Heart right ventricle (tissue), 16 donors: ENCODE measurements at regions not wholly inside any gene's neighbourhood (a gene's known extent, or its start where the extent isn't known, plus 50 kb on each side); places are given as distances from the start of the nearest gene placed in this dataset.

Source experiments
- ATAC-seq, 8 donors: fragments of 200-7000 bp; cut with Tn5 transposase; one replicate each; pipeline ENCODE4 v1.9.1; 2020; ENCODE audit warnings: mild to moderate bottlenecking in 8 of 8, moderate library complexity in 8 of 8, moderate number of reproducible peaks in 1 of 8
- DNase-seq, 2 donors: peaks; one replicate each; pipeline ENCODE4 v3.0.0-alpha.2; 2020
- H3K27ac ChIP-seq, 10 donors: fragments of 200-600 bp; sonication (generic) in 2 of 10; one replicate each; pipeline versions ENCODE4 v1.5.0 to v1.8.0; 2020 to 2022; ENCODE audit warnings: mild to moderate bottlenecking in 3 of 10
- H3K27me3 ChIP-seq, 7 donors: fragments of 200-600 bp; one replicate each; pipeline ENCODE4 v1.8.0; 2021 to 2022; ENCODE audit warnings: mild to moderate bottlenecking in 2 of 7
- H3K36me3 ChIP-seq, 9 donors: fragments of 200-600 bp; sonication (generic) in 1 of 9; one replicate each; pipeline versions ENCODE4 v1.5.0 to v1.8.0; 2020 to 2022; ENCODE audit warnings: mild to moderate bottlenecking in 2 of 9
- H3K4me1 ChIP-seq, 9 donors: fragments of 200-600 bp; sonication (generic) in 1 of 9; one replicate each; pipeline versions ENCODE4 v1.5.0 to v1.8.0; 2020 to 2022; ENCODE audit warnings: mild to moderate bottlenecking in 4 of 9
- H3K4me3 ChIP-seq, 10 donors: fragments of 200-600 bp; sonication (generic) in 2 of 10; one replicate each; pipeline versions ENCODE4 v1.5.0 to v1.8.0; 2020 to 2022; ENCODE audit warnings: mild to moderate bottlenecking in 7 of 10, moderate library complexity in 2 of 10
- H3K9me3 ChIP-seq, 11 donors: fragments of 200-600 bp in 10 of 11; sonication (generic) in 2 of 11; one replicate each; pipeline versions ENCODE4 v1.5.0 to v1.8.0; 2013 to 2022; ENCODE audit warnings: mild to moderate bottlenecking in 2 of 11, control low read depth in 1 of 11, moderate library complexity in 1 of 11
- WGBS, 2 donors: extraction: QIAGEN DNeasy Blood & Tissue Kit; methylation state at CpG; one replicate each; pipeline ENCODE4 v1.1.7; 2013; ENCODE audit warnings: inconsistent platforms in 1 of 2; 5-methylcytosine and 5-hydroxymethylcytosine counted together
- intact Hi-C, 10 donors: fragments of 100-400 bp; cut with DNase I; formaldehyde crosslinking; loops; one replicate each; pipeline versions ENCODE4 v1.11.1 to v1.14.2; 2022
- TF ChIP-seq, protein P1 (sequence below), 9 donors: fragments of 200-600 bp; sonication (generic) in 2 of 9; IDR thresholded peaks; one replicate each; pipeline versions ENCODE4 v1.5.0 to v1.8.0; 2021 to 2022; ENCODE audit warnings: antibody characterized with exemption in 9 of 9, mild to moderate bottlenecking in 5 of 9, moderate library complexity in 1 of 9
- donor health status: Arrhythmogenic right ventricular cardiomyopathy.
- donor health status: ischemic (EF 13 %, LVEDD 7.1; RV severe dilation, severe dysfunction).
- donor health status: healthy with polysubstance abuse.
- donor health status: DM: no; HTN: yes; CAD: no.
- donor health status: DM: no; HTN: no; CAD: no.
- donor health status: ischemic (EF 25% LVEDD 6.9; RV normal size, moderate dysfunction).
- donor health status: ischemic (EF 25% LVEDD 5.7; RV mildly dilated, moderate dysfunction).
- donor health status: healthy.
- donor health status: DM: yes; HTN: yes; CAD: no.
- donor health status: Ischemic cardiomyopathy.
- donor health status: ischemic (EF 35%, LVEDD 5.7; RV mildly dilated, moderate dysfunction).
- donor health status: nonischemic (EF 11% LVEDD 7.7; RV severe dilation, severe dysfunction).
- donor health status: DM: yes; HTN: yes; CAD: no.
- donor health status: PGD.
- donor health status: ischemic (EF 29% LVEDD 5.4; RV normal size, mild dysfunction).
- donor health status: nonischemic (EF 23%, LVEDD 6.1; RV moderate dilation, normal function).

- WGBS, 2 donors, result 85% methylated on average over 11 of the region's 11 CpGs
- Histone ChIP-seq H3K27me3 (peaks cover 0 to 40% (median 18%) of the 10 kb centered on the region in 7 donors), H3K27ac (no peak overlapping the region), H3K9me3 (no peaks in the 10 kb centered on the region), H3K4me1 (no peaks in the 10 kb centered on the region), H3K36me3 (no peaks in the 10 kb centered on the region), H3K4me3 (no peak overlapping the region)
- DNase-seq (no peak), ATAC-seq (no peak)
- TF ChIP-seq, protein P1, sequence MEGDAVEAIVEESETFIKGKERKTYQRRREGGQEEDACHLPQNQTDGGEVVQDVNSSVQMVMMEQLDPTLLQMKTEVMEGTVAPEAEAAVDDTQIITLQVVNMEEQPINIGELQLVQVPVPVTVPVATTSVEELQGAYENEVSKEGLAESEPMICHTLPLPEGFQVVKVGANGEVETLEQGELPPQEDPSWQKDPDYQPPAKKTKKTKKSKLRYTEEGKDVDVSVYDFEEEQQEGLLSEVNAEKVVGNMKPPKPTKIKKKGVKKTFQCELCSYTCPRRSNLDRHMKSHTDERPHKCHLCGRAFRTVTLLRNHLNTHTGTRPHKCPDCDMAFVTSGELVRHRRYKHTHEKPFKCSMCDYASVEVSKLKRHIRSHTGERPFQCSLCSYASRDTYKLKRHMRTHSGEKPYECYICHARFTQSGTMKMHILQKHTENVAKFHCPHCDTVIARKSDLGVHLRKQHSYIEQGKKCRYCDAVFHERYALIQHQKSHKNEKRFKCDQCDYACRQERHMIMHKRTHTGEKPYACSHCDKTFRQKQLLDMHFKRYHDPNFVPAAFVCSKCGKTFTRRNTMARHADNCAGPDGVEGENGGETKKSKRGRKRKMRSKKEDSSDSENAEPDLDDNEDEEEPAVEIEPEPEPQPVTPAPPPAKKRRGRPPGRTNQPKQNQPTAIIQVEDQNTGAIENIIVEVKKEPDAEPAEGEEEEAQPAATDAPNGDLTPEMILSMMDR (IDR thresholded peaks at IDR 0.05), result no peak
- intact Hi-C loops, result no loop called here
Observed at GRCh38 chr19:30118221-30118620, 176.2 kb downstream of the URI1 start.

GRCh38 chr19:30118760-30119159 lies 176.7 kb downstream of the URI1 start:
- DNase-seq (no peak), ATAC-seq (no peak)
- no peaks in the 10 kb centered on the region for H3K9me3 ChIP-seq
- intact Hi-C loops, result no loop called here
- no peak overlapping the region for H3K4me3 ChIP-seq
- no peak overlapping the region for H3K27ac ChIP-seq
- no peaks in the 10 kb centered on the region for H3K36me3 ChIP-seq
- no peaks in the 10 kb centered on the region for H3K4me1 ChIP-seq
- TF ChIP-seq, protein P1 (IDR thresholded peaks at IDR 0.05), result no peak
- H3K27me3 ChIP-seq, result peaks cover 0 to 39% (median 23%) of the 10 kb centered on the region in 7 donors
- WGBS, 2 donors, result 75 to 76% methylated on average over 12 of the region's 12 CpGs

DNA sequence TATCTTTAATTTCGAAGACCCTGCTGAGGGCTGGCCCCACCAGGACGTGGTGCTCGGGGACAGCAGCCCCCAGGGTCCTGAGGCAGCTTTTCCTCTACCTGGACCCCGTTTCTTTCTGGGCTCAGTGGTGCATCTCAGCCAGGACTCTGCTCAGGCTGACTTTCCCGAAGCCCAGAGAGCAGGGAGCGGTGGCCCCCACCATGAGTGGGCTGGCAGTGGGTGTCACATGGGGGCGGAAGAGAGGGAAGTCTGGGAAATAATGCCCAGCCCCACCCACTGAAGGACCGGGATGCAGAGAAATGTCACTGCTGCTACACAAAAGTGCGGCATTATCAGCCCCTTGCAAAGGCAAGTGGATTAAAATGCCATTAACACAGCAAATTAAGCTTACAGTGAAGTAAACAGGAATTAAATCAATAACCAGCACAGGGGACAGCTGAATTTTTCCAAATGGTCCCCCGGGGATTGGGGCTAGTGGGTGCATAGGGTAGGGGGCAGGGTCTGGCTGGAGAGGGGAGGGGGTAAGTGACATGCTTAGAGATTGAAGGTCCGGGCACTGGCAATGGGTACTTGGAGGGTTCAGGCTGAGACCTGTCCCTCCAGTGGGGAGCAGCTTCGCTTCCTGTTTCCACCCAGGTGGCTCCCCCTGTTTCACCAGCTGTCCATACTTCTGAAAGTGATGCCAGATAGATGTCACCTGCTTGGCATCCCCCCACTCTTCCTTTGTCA lies 177.3 kb downstream of the URI1 start:
- DNase-seq, result no peak
- H3K4me1 ChIP-seq, result no peaks in the 10 kb centered on the region
- TF ChIP-seq, protein P1 (IDR thresholded peaks at IDR 0.05), result no peak
- intact Hi-C loops, result no loop called here
- H3K27me3 ChIP-seq, result peaks cover 0 to 35% (median 29%) of the 10 kb centered on the region in 7 donors
- H3K27ac ChIP-seq, result no peak overlapping the region
- no peaks in the 10 kb centered on the region for H3K9me3 ChIP-seq
- ATAC-seq, result no peak
- WGBS, 2 donors, result 68 to 72% methylated on average over 12 of the region's 12 CpGs
- H3K4me3 ChIP-seq, result no peak overlapping the region
- no peaks in the 10 kb centered on the region for H3K36me3 ChIP-seq

- no peak for DNase-seq
- H3K27me3 ChIP-seq, result peaks cover 0 to 35% (median 20%) of the 10 kb centered on the region in 7 donors
- no peak for ATAC-seq
- no peak overlapping the region for H3K27ac ChIP-seq
- no peak overlapping the region for H3K4me3 ChIP-seq
- intact Hi-C loops, result no loop called here
- H3K9me3 ChIP-seq, result no peaks in the 10 kb centered on the region
- no peaks in the 10 kb centered on the region for H3K36me3 ChIP-seq
- H3K4me1 ChIP-seq, result no peaks in the 10 kb centered on the region
- TF ChIP-seq, protein P1 (IDR thresholded peaks at IDR 0.05), result no peak
- WGBS, 2 donors, result 89 to 92% methylated on average over 4 of the region's 4 CpGs
Observed at GRCh38 chr19:30120860-30121484, 178.9 kb downstream of the URI1 start.
